GM12892 (cell line): ENCODE measurements at regions not wholly inside any gene's neighbourhood (a gene's known extent, or its start where the extent isn't known, plus 50 kb on each side); places are given as distances from the start of the nearest gene placed in this dataset.

Experiments
- DNase-seq: peaks from one replicate; pipeline ENCODE4 v3.0.0; 2011; ENCODE audit not compliant: insufficient read length
- FAIRE-seq: peaks from 2 replicates; lab custom pipeline; 2011; peaks lifted over from hg19 to GRCh38; lab: Jason Lieb, UNC
- POLR2A ChIP-seq: IDR thresholded peaks from 2 replicates; pipeline ENCODE4 v1.6.1; 2011; ENCODE audit warnings: low read depth, low read length, control low read depth
- POLR2AphosphoS5 ChIP-seq: IDR thresholded peaks from 2 replicates; pipeline ENCODE4 v1.6.1; 2011; ENCODE audit warnings: low read depth, low read length, control low read depth
- TAF1 ChIP-seq: IDR thresholded peaks from 2 replicates; pipeline ENCODE4 v1.6.1; 2011; ENCODE audit warnings: low read depth, mild to moderate bottlenecking, control low read depth, low read length, borderline replicate concordance

GRCh38 chr13:31056644-31057271 is 104.9 kb downstream of the HSPH1 start:
- TF ChIP-seq POLR2A (no peak), POLR2AphosphoS5 (no peak), TAF1 (no peak)
- no peak for DNase-seq
- FAIRE-seq, result no peak

GRCh38 chr13:31055589-31055988 is 106.1 kb downstream of the HSPH1 start:
- DNase-seq, result no peak
- TF ChIP-seq POLR2A (no peak), TAF1 (no peak), POLR2AphosphoS5 (no peak)
- no peak for FAIRE-seq

- no peak for TF ChIP-seq POLR2A
- no peak for TF ChIP-seq POLR2AphosphoS5
- no peak for TF ChIP-seq TAF1
- no peak for DNase-seq
- FAIRE-seq, result no peak
Observed at GRCh38 chr13:31054632-31055031, 107.1 kb downstream of the HSPH1 start.

- no peak for FAIRE-seq
- DNase-seq, result no peak
- TF ChIP-seq POLR2AphosphoS5 (no peak), POLR2A (no peak), TAF1 (no peak)
Observed at GRCh38 chr13:31053896-31054295, 107.8 kb downstream of the HSPH1 start.

- TF ChIP-seq POLR2AphosphoS5 (no peak), TAF1 (no peak), POLR2A (no peak)
- no peak for FAIRE-seq
- DNase-seq, result no peak
Observed at GRCh38 chr13:31053091-31053490, 108.6 kb downstream of the HSPH1 start.

GRCh38 chr13:31052478-31052877 is 109.2 kb downstream of the HSPH1 start:
- TF ChIP-seq POLR2AphosphoS5 (no peak), POLR2A (no peak), TAF1 (no peak)
- DNase-seq (no peak), FAIRE-seq (no peak)

GRCh38 chr13:31051999-31052398 is 109.7 kb downstream of the HSPH1 start:
- TF ChIP-seq POLR2A, result no peak
- no peak for TF ChIP-seq POLR2AphosphoS5
- TF ChIP-seq TAF1, result no peak
- DNase-seq, result no peak
- no peak for FAIRE-seq

- no peak for DNase-seq
- TF ChIP-seq POLR2A (no peak), TAF1 (no peak), POLR2AphosphoS5 (no peak)
- no peak for FAIRE-seq
Observed at GRCh38 chr13:31050486-31051400, 111.0 kb downstream of the HSPH1 start.

GRCh38 chr13:31049833-31050232 is 111.9 kb downstream of the HSPH1 start:
- DNase-seq (no peak), FAIRE-seq (no peak)
- TF ChIP-seq POLR2AphosphoS5, result no peak
- no peak for TF ChIP-seq TAF1
- TF ChIP-seq POLR2A, result no peak

- no peak for TF ChIP-seq POLR2AphosphoS5
- no peak for TF ChIP-seq TAF1
- TF ChIP-seq POLR2A, result no peak
- no peak for FAIRE-seq
- DNase-seq, result no peak
Observed at GRCh38 chr13:31049083-31049482, 112.6 kb downstream of the HSPH1 start.

- DNase-seq (no peak), FAIRE-seq (no peak)
Observed at GRCh38 chr13:31048521-31048920, 113.2 kb downstream of the HSPH1 start.

GRCh38 chr13:31046711-31047279 is 114.3 kb downstream of the TEX26 start:
- FAIRE-seq (no peak), DNase-seq (no peak)

More at GRCh38 chr13:31048521-31048920, 113.2 kb downstream of the HSPH1 start:
- TF ChIP-seq TAF1 (no peak), POLR2A (no peak), POLR2AphosphoS5 (no peak)

More at GRCh38 chr13:31046711-31047279, 114.3 kb downstream of the TEX26 start:
- TF ChIP-seq POLR2A (no peak), POLR2AphosphoS5 (no peak), TAF1 (no peak)
